ENCODE measurements at regions not wholly inside any gene's neighbourhood (a gene's known extent, or its start where the extent isn't known, plus 50 kb on each side); places are given as distances from the start of the nearest gene placed in this dataset.

GRCh38 chr16:85469929-85470590 is 143.1 kb upstream of the GSE1 start:
- Histone ChIP-seq H3K36me3 (ENCODE audit: control insufficient read depth, insufficient read depth, low read length) (no peaks in the 10 kb centered on the region), H3K27ac (ENCODE audit: low read length) (no peak overlapping the region), H3K4me1 (ENCODE audit: control insufficient read depth, insufficient read depth, low read length) (no peaks in the 10 kb centered on the region), H3K9me3 (ENCODE audit: control insufficient read depth, insufficient read depth, low read length) (no peaks in the 10 kb centered on the region), H3K4me3 (ENCODE audit: low read length) (no peak overlapping the region), H3K27me3 (ENCODE audit: control insufficient read depth, insufficient read depth, low read length) (no peaks in the 10 kb centered on the region)
- H3K27me3 Mint-ChIP-seq (ENCODE audit: low read depth in 2 of 2): peaks cover 15 to 19% of the 10 kb centered on the region in 2 donors
- DNase-seq (no peak), ATAC-seq (no peak)
- H3K4me3 Mint-ChIP-seq: no peak overlapping the region
- no peaks in the 10 kb centered on the region for H3K4me1 Mint-ChIP-seq
- intact Hi-C loops (cut with micrococcal nuclease): no loop called here
- no peak overlapping the region for H3K27ac Mint-ChIP-seq
- TF ChIP-seq, protein P1, sequence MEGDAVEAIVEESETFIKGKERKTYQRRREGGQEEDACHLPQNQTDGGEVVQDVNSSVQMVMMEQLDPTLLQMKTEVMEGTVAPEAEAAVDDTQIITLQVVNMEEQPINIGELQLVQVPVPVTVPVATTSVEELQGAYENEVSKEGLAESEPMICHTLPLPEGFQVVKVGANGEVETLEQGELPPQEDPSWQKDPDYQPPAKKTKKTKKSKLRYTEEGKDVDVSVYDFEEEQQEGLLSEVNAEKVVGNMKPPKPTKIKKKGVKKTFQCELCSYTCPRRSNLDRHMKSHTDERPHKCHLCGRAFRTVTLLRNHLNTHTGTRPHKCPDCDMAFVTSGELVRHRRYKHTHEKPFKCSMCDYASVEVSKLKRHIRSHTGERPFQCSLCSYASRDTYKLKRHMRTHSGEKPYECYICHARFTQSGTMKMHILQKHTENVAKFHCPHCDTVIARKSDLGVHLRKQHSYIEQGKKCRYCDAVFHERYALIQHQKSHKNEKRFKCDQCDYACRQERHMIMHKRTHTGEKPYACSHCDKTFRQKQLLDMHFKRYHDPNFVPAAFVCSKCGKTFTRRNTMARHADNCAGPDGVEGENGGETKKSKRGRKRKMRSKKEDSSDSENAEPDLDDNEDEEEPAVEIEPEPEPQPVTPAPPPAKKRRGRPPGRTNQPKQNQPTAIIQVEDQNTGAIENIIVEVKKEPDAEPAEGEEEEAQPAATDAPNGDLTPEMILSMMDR (IDR thresholded peaks at IDR 0.05): no peak
- H3K36me3 Mint-ChIP-seq: no peaks in the 10 kb centered on the region
- H3K9me3 Mint-ChIP-seq: no peaks in the 10 kb centered on the region
- WGBS (ENCODE audit: insufficient coverage): 85% methylated on average over 20 of the region's 20 CpGs

DNA sequence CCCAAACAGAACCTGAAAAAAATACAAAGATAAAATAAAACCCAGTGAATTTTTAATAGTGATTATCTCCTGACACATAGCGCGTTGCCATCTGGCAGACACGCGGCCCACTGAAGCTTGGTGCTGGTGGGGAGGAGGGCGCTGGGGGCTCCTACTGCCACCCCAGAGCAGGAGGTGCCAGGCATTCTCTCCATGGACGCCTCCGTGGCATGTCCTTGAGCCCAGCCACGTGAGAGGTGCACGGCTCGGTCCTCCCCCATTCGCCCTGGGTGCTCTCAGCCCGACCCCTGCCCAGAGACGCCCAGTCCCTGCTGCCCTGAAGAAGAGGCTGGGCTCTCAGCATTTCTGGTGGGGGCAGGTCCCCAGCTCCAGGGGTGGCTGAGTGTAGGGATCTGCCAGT is 142.2 kb upstream of the GSE1 start:
- Histone ChIP-seq H3K9me3 (ENCODE audit: control insufficient read depth, insufficient read depth, low read length) (no peaks in the 10 kb centered on the region), H3K36me3 (ENCODE audit: control insufficient read depth, insufficient read depth, low read length) (no peaks in the 10 kb centered on the region), H3K4me1 (ENCODE audit: control insufficient read depth, insufficient read depth, low read length) (no peaks in the 10 kb centered on the region), H3K4me3 (ENCODE audit: low read length) (no peak overlapping the region), H3K27me3 (ENCODE audit: control insufficient read depth, insufficient read depth, low read length) (no peaks in the 10 kb centered on the region), H3K27ac (ENCODE audit: low read length) (no peak overlapping the region)
- intact Hi-C loops (cut with micrococcal nuclease): no loop called here
- DNase-seq: no peak
- no peak for ATAC-seq
- Mint-ChIP-seq H3K4me1 (no peaks in the 10 kb centered on the region), H3K9me3 (no peaks in the 10 kb centered on the region), H3K36me3 (no peaks in the 10 kb centered on the region), H3K27ac (no peak overlapping the region), H3K4me3 (no peak overlapping the region), H3K27me3 (ENCODE audit: low read depth in 2 of 2) (peaks cover 7 to 17% of the 10 kb centered on the region in 2 donors)
- 78% methylated on average over 13 of the region's 13 CpGs for WGBS (ENCODE audit: insufficient coverage)
- TF ChIP-seq, protein P1 (IDR thresholded peaks at IDR 0.05): no peak

DNA sequence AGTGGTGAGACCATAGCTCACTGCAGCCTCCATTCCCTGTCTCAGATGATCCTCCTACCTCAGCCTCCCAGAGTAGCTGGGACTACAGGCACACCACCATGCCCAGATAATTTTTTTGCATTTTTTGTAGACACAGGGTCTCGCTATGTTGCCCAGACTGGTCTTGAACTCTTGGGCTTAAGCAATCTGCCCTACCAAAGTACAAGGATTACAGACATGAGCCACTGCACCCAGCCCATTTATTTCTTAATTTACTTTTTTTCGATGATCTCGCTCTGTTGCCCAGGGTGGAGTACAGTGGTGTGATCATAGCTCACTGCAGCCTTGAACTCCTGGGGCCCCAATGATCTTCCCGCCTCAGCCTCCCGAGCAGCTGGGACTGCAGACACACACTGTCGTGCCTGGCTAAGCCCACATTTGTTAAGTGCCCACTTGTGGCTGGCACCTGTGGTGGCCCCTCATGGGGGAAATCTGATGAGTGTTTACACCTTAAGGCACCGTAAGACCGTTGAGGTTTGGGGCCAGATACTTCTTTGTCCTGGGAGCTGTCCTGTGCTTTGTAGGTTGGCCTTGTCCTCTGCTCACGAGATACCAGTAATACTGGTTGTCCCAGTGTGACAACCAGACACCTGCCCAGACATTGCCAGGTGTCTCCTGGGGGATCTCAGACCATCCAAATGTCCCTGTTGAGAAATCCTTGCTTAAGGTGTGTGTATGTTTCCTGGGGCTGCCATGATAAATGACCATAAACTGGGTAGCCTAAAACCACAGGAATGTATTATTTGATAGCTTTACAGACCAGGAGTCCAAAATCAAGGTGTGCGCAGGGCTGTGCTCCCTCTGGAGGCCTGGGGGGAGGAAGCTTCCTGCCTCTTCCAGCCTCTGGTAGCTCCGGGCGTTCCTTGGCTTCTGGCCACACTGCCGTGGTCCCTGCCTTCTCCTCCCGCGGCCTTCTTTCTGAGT is 141.4 kb upstream of the GSE1 start:
- DNase-seq: no peak
- Histone ChIP-seq H3K4me3 (ENCODE audit: low read length) (no peak overlapping the region), H3K4me1 (ENCODE audit: control insufficient read depth, insufficient read depth, low read length) (no peaks in the 10 kb centered on the region), H3K9me3 (ENCODE audit: control insufficient read depth, insufficient read depth, low read length) (no peaks in the 10 kb centered on the region), H3K27me3 (ENCODE audit: control insufficient read depth, insufficient read depth, low read length) (no peaks in the 10 kb centered on the region), H3K36me3 (ENCODE audit: control insufficient read depth, insufficient read depth, low read length) (no peaks in the 10 kb centered on the region), H3K27ac (ENCODE audit: low read length) (no peak overlapping the region)
- 66% methylated on average over 15 of the region's 15 CpGs for WGBS (ENCODE audit: insufficient coverage)
- Mint-ChIP-seq H3K27me3 (ENCODE audit: low read depth in 2 of 2) (peaks cover 7 to 17% of the 10 kb centered on the region in 2 donors), H3K4me3 (no peak overlapping the region), H3K4me1 (no peaks in the 10 kb centered on the region), H3K36me3 (no peaks in the 10 kb centered on the region), H3K27ac (no peak overlapping the region), H3K9me3 (no peaks in the 10 kb centered on the region)
- ATAC-seq: no peak
- intact Hi-C loops (cut with micrococcal nuclease): no loop called here
- TF ChIP-seq, protein P1 (IDR thresholded peaks at IDR 0.05): no peak
